HT1080 (cell line): ENCODE measurements at regions not wholly inside any gene's neighbourhood (a gene's known extent, or its start where the extent isn't known, plus 50 kb on each side); places are given as distances from the start of the nearest gene placed in this dataset.
"Not testable (repeated sequence)": the region's sequence is repeated elsewhere in the genome, so short reads cannot be mapped to it uniquely, and the experiment has no call there.

Experiments used
- DNase-seq: peaks from one replicate; pipeline ENCODE4 v3.0.0-alpha.2; 2015; ENCODE audit warnings: low read depth

- DNase-seq, result no peak
These were observed 1294.3 kb upstream of the ATXN8OS start for GRCh38 chr13:68813180-68813796.

- DNase-seq, result no peak
These were observed 1297.0 kb upstream of the ATXN8OS start for GRCh38 chr13:68810660-68811059.

DNA sequence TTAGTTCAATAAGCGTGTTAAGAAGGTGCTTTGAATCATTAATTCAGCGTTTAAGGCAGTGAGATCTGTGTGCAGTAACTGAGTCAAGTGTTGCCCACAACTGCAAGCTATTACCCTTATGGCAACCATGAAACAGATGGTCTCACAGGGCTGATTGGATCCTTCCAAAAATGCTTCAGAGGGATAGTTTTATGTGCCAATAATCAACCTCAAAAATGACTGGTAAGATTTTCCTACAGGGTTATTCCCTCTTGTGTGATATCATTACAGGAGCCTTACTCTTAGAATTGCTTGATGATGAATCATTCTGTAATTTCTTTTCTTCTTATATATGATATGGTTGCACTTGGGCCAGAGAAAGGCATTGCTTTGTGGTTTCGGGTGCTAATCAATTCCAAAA is 1299.2 kb upstream of the ATXN8OS start:
- peak; percentile 7 for DNase-seq

GRCh38 chr13:68806125-68806524 is 1301.5 kb upstream of the ATXN8OS start:
- no peak for DNase-seq

GRCh38 chr13:68784275-68784674 is 1323.4 kb upstream of the ATXN8OS start:
- DNase-seq, result no peak

GRCh38 chr13:68759617-68760016 is 1348.0 kb upstream of the ATXN8OS start:
- DNase-seq, result no peak

DNA sequence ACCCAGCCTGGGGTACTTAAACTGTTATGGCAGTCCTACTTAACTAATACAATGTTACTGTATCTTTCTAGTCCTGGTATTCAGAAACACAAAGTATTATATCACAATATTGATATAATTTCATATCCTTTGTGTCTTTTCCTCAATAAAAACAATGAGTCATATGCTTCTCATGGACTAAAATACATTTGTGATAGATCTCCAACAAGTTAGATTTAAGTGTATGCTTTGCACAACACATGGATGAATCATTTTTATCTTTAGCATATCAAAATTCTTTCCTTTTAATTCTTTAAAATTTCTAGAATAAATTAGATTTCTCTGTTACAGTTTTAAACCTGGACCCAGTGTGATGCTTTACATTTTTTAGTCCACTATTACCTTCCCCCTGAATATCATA is 1357.8 kb upstream of the ATXN8OS start:
- DNase-seq, result no peak

DNA sequence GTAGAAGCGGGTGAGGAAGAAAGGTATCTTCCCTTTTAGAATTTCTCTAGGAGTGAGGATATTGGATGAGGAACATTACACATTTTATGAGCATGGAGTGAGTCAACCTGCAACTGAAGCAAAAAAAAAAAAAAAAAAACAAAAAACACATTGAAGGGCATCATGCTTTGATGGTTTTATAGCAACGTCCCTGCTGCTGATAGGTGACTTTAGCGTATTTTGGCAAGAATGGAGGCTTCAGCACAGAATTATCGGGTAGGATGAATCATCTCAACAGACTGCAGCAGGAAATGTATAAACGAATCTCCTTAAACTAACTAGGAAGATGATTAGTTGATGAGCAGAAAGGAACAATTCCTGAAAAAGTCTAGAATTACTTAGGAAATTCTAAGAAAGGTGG is 1359.6 kb upstream of the ATXN8OS start:
- peak; percentile 82 for DNase-seq

DNA sequence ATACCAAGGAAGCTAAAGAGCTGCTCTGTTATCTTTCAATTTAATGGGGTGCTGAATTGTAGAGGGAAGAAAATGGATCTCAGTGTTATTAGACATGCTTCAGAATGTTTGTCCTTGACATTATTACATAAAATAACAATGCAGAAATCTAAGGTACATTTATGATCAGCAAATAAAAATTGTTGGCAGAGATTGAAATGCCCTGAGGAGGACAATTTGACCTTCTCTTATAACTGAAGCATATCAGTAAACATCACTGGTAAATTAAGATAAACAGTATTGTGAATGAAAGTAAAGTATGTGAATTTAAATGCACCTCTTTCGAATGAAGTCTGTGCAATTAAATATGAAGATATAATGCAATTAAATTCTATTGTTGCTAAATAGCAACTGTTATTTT is 1362.1 kb upstream of the ATXN8OS start:
- no peak for DNase-seq

GRCh38 chr13:68736961-68737360 is 1370.7 kb upstream of the ATXN8OS start:
- DNase-seq, result peak; percentile 50

DNA sequence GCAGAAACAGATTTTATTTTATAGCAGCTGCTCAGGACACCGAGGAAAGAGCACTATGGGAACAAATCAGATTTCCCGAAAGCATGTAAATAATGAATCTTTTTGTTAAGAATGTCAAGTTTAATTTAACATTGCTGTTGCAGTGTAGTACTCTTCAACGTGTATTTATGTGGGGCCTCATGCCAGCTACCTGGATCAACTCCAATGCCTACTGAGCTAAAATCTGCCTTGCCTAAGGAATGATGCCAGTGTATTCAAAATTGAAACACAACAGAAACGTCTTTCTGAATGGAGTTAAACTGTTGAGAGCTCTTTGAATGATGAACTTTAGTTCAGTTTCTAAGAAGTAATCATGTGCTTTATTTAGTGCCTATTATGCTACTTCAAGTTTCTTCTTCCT is 1379.8 kb upstream of the ATXN8OS start:
- DNase-seq, result no peak

- DNase-seq, result peak; percentile 84
These were observed 1380.5 kb upstream of the ATXN8OS start for GRCh38 chr13:68727165-68727564.

- DNase-seq, result no peak
These were observed 1387.8 kb upstream of the ATXN8OS start for GRCh38 chr13:68719815-68720214.

GRCh38 chr13:68715651-68716050 is 1392.0 kb upstream of the ATXN8OS start:
- peak; percentile 39 for DNase-seq

- DNase-seq, result no peak
These were observed 1393.3 kb upstream of the ATXN8OS start for GRCh38 chr13:68714292-68714691.

- DNase-seq, result no peak
These were observed 1394.2 kb upstream of the ATXN8OS start for GRCh38 chr13:68713394-68713793.

- no peak for DNase-seq
These were observed 1399.2 kb upstream of the ATXN8OS start for GRCh38 chr13:68708336-68708908.

GRCh38 chr13:68706044-68706443 is 1401.6 kb upstream of the ATXN8OS start:
- not testable (repeated sequence) for DNase-seq

- peak; percentile 36 for DNase-seq
These were observed 1410.1 kb upstream of the ATXN8OS start for GRCh38 chr13:68697551-68697950.

- no peak for DNase-seq
These were observed 1410.7 kb upstream of the ATXN8OS start for GRCh38 chr13:68696907-68697306.

GRCh38 chr13:68692049-68692448 is 1415.6 kb upstream of the ATXN8OS start:
- DNase-seq, result no peak

DNA sequence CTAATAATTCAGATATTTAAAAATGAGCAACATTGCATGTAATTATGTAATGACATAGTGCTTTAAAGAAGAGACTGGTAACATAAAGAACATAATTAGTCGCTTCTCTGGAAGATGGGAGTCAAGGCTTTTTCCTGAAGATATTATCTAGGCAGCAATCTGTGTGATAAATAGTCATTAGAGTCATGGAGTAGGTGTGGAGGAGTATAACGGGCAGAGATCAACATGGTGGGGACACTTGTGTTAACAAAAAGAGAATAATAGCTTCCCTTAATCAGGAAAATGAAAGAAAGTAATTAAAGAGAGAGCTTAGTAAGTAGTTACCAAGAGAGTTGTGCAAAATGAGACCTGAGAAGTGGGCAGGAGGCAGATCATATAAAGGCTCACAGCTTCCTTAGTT is 1417.1 kb upstream of the ATXN8OS start:
- DNase-seq, result no peak

DNA sequence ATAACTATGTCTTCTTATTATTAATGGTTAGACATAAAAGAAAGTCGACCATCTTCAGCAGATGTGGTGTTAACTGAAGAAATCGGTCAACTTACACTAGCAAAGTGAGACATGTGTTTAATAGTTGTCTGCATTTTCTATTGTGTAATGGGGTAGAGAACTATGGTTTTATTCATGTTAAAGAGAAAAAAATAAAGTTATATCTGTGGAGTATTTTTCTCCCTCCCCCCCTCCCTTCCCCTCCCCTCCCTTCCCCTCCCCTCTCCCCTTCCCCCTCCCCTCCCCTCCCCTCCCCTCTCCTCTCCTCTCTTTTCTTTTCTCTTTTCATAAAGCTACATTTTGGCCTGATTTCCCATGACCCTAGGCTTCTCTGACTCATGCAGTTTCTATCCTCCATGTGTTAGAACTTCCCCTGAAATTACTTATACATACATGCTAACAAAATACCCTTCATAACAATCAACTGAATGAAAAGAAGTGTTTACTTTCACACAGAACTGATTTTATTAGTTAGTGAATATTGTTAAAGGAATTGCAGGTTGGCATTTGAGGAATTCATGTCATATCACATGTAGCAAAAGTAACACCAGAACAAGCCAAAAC is 1431.0 kb upstream of the ATXN8OS start:
- no peak for DNase-seq
